ENCODE measurements at regions not wholly inside any gene's neighbourhood (a gene's known extent, or its start where the extent isn't known, plus 50 kb on each side); places are given as distances from the start of the nearest gene placed in this dataset.

- DNase-seq (ENCODE audit: low read depth): no peak
Measured at GRCh38 chr13:79776531-79777295, 295.8 kb downstream of the NDFIP2 start.

- no peak for DNase-seq (ENCODE audit: low read depth)
Measured at GRCh38 chr13:79775830-79776229, 294.9 kb downstream of the NDFIP2 start.

GRCh38 chr13:79772811-79773210 lies 291.9 kb downstream of the NDFIP2 start:
- DNase-seq (ENCODE audit: low read depth): no peak

- DNase-seq (ENCODE audit: low read depth): no peak
Measured at GRCh38 chr13:79771493-79771892, 290.5 kb downstream of the NDFIP2 start.

GRCh38 chr13:79770056-79770455 lies 289.1 kb downstream of the NDFIP2 start:
- no peak for DNase-seq (ENCODE audit: low read depth)

- no peak for DNase-seq (ENCODE audit: low read depth)
Measured at GRCh38 chr13:79767126-79767525, 286.2 kb downstream of the NDFIP2 start.

- no peak for DNase-seq (ENCODE audit: low read depth)
Measured at GRCh38 chr13:79765331-79765730, 284.4 kb downstream of the NDFIP2 start.

- DNase-seq (ENCODE audit: low read depth): no peak
Measured at GRCh38 chr13:79749984-79750551, 269.1 kb downstream of the NDFIP2 start.

- no peak for DNase-seq (ENCODE audit: low read depth)
Measured at GRCh38 chr13:79749566-79749965, 268.6 kb downstream of the NDFIP2 start.

GRCh38 chr13:79745081-79745480 lies 264.1 kb downstream of the NDFIP2 start:
- no peak for DNase-seq (ENCODE audit: low read depth)

- no peak for DNase-seq (ENCODE audit: low read depth)
Measured at GRCh38 chr13:79742923-79743322, 262.0 kb downstream of the NDFIP2 start.

- no peak for DNase-seq (ENCODE audit: low read depth)
Measured at GRCh38 chr13:79740991-79741390, 260.0 kb downstream of the NDFIP2 start.

GRCh38 chr13:79736356-79736755 lies 255.4 kb downstream of the NDFIP2 start:
- DNase-seq (ENCODE audit: low read depth): no peak

GRCh38 chr13:79735228-79735627 lies 254.3 kb downstream of the NDFIP2 start:
- no peak for DNase-seq (ENCODE audit: low read depth)

- DNase-seq (ENCODE audit: low read depth): no peak
Measured at GRCh38 chr13:79727086-79727485, 246.1 kb downstream of the NDFIP2 start.

- no peak for DNase-seq (ENCODE audit: low read depth)
Measured at GRCh38 chr13:79725841-79726240, 244.9 kb downstream of the NDFIP2 start.

GRCh38 chr13:79724348-79725103 lies 243.6 kb downstream of the NDFIP2 start:
- no peak for DNase-seq (ENCODE audit: low read depth)

GRCh38 chr13:79723519-79724024 lies 242.6 kb downstream of the NDFIP2 start:
- no peak for DNase-seq (ENCODE audit: low read depth)

- no peak for DNase-seq (ENCODE audit: low read depth)
Measured at GRCh38 chr13:79722885-79723445, 242.0 kb downstream of the NDFIP2 start.

- no peak for DNase-seq (ENCODE audit: low read depth)
Measured at GRCh38 chr13:79716191-79716590, 235.2 kb downstream of the NDFIP2 start.

GRCh38 chr13:79711631-79712030 lies 230.7 kb downstream of the NDFIP2 start:
- DNase-seq (ENCODE audit: low read depth): no peak

GRCh38 chr13:79710376-79710775 lies 229.4 kb downstream of the NDFIP2 start:
- no peak for DNase-seq (ENCODE audit: low read depth)

- DNase-seq (ENCODE audit: low read depth): no peak
Measured at GRCh38 chr13:79709471-79709870, 228.5 kb downstream of the NDFIP2 start.

All from stimulated activated CD8-positive, alpha-beta memory T cell treated with anti-CD3 and anti-CD28 coated beads, Interleukin-12 subunit alpha, Interleukin-12 subunit beta, amount 100 ng/mL, for 1 hour (primary cell).